ENCODE measurements at regions not wholly inside any gene's neighbourhood (a gene's known extent, or its start where the extent isn't known, plus 50 kb on each side); places are given as distances from the start of the nearest gene placed in this dataset.
A peak's percentile ranks its signal among the peaks of the same experiment; 100 is the strongest.
"Not testable (repeated sequence)": the region's sequence is repeated elsewhere in the genome, so short reads cannot be mapped to it uniquely, and the experiment has no call there.

DNA sequence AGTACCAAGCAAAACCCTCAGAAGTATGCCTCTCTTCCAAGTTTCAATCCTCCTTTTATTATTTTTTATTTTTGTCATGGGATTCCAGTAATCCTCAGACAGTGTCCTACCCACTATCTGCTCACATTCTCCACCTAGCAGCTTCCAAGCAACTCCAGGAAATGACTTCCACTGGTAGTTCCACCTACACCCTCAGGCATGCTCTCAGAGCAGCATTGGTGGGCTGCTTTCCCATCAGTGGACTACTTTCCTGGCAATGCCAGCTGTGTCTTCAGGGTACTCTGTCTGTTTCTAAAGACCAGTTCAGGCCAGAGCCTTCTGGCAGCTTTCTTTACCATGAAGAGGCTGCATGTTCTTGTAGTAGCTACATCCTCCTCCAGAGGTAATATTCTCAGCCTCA lies 244.0 kb downstream of the HGF start:
- DNase-seq, result no peak

DNA sequence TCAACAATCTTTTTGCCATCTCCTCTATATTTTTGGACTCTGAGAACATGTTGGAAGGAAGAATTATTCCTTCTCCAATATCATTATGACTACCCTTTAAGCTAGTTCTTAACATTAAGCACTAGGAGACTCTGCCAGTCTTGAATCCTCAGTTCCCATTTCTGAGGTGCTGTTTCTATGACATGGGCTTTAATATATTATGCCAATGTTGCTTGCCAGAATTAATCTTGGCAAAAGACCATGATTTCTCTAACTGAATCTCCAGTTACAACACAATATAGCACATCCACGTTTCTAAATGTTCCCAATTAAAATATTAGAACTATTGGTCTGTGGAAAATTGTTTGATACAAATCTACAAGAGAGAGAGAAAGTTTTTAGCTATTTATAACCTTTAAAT lies 250.0 kb downstream of the HGF start:
- no peak for DNase-seq

DNA sequence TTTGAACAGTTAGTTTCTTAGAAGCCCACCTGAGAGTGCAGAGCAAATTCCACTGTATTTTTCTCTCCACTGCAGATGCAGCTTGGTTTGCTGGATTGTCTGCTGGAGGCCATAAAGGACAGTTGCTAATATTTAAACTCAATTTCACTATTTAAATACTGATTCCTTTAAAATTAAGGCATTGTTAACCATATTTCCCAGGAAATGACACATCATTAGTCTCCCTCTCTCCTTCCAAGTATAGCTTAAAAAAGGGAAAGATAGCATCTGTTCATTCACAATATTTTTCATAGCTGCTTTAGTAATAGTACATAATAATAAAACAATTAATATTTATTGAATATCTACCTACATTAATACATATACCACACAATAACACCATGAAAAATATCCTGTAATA lies 252.9 kb downstream of the HGF start:
- DNase-seq, result no peak

DNA sequence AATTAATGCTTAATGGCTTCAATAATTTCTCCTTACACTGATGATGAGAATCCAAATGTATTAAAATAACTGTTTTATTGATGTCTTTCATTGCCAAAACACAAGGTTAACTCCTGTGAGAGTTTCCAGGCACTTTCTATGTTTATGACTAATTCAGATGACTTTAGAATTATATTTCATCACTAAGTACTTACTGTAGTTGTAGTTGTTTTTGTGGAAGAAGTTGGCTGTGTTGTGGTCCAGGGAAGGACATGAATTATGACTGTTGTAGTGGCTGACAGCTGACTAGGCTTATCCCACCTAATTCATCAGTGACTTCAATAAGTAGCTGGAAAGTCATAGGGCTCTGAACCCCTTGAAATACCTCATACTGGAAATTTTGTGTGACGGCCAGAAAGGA lies 254.8 kb downstream of the HGF start:
- DNase-seq, result no peak

DNA sequence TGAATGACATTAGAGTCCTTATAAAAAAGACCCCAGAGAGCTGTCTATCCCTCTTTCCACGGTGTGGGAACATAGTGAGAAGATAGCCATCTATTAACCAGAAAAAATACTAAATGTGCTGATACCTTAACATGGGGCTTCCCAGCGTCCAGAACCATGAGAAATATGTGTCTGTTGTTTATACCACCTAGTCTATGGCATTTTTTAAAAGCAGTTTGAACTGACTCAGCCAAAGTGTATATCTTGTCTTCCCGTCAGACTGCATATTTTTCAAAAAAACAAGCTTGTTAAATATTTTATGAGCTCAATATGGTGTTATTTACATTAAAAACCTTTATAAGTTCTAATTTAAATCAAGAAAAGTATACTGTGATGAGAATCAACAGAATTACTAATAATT lies 255.3 kb downstream of the HGF start:
- no peak for DNase-seq

DNA sequence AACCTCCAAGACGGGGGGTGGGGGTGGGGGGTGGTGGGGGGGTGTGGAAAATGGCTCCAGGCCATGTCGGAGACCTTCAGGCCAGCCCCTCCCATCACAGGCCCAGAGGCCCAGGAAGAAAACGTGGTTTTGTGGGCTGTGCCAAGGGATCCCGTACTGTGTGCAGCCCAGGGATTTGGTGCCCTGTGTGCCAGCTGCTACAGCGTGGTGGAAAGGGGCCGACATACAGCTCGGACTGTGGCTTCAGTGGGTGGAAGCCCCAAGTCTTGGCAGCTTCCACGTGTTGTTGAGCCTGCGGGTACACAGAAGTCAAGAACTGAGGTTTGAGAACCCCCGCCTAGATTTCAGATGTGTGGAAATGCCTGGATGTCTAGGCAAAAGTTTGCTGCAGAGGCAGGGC lies 259.7 kb downstream of the HGF start:
- no peak for DNase-seq

DNA sequence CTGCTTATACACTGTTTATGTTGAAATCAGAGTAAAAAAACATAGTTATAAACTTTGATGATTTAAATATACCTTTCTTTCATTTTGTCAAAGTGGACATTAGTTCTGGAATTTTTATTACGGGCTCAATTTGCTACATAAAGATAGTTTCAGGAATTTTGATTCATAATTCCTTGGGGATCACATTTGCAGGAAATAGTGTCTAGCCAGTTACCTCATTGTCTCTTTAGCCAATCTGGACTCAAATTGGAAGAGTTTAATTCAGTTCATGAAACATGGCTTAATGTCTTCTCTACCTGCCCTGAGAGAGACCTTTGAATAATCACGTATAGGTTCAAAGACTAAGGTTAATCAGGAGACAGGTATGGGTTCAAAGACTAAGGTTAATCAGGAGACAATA lies 262.6 kb downstream of the HGF start:
- DNase-seq, result no peak

DNA sequence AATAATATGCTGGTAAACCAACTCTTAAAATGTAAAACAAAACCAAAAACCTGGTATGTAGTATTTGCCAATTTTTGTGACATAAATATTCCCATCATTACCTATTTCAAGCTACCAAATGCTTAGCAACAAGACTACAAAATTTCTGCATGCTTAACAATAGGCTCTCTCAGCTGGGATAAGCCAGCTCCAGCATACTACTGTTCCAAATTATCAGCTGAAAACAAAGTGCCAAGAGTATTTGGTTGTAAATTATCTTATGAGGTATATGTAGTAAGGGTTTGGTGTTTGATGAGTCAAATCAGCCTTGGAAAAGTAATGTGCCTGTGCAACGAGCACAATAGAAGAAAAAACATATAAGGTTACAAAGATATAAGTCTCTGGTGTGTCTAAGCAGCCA lies 263.2 kb downstream of the HGF start:
- no peak for DNase-seq

DNA sequence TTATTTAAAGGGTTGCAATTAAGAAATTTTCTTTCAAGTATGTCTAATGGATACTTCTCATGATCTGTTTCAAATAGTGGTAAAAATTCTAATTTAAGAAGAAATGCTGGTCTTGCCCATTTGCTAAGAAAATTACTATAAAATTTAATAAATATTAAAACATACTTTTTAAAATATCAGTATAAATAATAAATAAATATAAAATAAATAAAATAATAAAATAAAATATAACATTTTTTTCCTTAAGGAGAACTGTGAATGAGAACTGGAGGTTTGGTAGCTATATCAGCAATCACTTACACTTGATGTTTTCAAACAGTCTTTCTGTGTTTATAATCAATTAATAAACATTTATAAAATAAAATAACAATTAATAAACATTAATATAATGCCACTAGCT lies 266.1 kb downstream of the HGF start:
- no peak for DNase-seq

DNA sequence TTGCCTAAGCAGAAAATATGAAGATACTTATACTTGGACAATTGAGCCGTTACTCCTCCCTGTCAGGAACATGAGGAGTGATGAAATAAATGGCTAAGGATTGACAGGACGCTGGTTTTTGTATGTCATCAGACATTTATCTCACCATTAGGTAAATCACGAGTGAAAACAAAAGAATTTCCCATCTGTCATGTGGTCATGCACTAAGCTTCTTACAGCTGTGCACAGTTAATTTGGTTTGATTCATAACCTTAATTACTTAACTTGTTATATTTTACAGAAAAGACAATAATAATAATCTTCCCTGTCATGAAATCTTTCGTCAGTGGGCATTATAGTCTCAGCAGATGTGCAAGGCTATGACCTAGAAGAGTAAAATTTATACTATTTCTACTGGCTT lies 266.5 kb downstream of the HGF start:
- DNase-seq, result no peak

DNA sequence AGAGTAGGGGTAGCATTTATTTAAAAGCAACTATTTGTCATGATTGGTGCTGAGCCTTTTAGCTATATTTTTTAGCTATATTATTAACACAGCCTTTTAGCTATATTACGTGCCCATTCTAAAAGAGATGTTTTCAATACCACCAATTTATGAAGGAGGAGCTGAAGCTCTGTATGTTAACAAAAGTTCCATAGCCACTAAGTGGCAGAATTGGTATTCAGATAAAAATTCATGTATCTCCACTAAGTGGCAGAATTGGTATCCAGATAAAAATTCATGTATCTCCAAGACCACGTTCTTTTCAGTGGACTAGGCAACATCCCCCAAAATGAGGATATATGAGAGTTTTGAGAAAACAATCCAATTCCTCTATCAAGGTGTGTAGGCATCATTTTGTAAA lies 268.6 kb downstream of the HGF start:
- peak; percentile 25 for DNase-seq

DNA sequence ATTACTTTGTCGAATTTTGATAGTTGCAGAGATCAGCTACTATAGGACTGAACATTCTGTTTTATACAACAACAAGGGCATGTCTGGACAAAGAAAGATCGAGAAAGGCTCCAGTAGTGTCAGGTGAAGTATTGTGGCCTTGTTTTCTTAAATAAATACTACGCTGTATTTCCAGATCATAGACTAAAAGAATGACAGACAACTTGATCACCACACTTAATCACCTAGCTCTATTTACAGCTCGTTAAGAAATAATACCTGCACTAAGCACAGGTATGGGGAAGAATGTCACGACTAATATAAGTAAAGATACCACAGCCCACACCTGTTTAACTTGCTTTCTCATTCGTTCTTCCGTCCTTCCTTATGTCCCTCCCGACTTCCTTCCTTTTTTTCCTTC lies 269.2 kb downstream of the HGF start:
- no peak for DNase-seq

DNA sequence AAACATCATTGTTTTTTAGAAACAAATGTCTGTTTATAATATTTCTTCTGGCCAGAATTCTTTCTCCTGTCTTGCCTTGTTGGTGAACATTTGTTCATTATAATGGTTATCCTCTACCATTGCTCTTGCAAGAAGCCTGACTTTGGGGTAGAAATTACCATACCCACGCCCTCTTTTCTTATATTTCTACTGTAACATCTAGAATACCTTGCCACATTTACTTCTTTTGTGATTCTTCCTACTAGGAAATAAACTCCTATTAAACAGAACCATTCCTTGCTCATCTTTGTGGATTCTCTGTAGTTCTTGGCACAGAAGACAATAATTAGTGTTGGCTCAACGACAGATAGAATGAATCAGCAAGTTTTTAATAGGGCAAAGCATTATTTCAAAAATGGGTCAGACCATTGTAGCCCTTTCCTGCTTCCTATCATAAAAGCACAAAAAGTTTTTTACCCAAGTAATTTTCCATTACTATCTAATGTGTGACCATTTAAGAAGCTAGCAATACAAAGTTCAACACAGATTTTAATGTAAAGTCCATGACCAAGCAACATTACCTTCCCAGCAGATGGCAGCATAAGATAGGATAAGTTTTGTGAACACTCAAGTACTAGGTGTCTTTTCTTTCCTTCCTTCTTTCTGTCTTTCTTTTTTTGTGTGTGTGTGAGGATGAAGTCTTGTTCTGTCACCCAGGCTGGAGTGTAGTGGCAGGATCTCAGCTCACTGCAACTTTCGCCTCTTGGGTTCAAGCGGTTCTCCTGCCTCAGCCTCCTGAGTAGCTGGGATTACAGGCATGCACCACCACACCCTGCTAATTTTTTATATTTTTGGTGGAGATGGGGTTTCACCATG lies 270.4 kb downstream of the HGF start:
- DNase-seq, result peak; percentile 78

DNA sequence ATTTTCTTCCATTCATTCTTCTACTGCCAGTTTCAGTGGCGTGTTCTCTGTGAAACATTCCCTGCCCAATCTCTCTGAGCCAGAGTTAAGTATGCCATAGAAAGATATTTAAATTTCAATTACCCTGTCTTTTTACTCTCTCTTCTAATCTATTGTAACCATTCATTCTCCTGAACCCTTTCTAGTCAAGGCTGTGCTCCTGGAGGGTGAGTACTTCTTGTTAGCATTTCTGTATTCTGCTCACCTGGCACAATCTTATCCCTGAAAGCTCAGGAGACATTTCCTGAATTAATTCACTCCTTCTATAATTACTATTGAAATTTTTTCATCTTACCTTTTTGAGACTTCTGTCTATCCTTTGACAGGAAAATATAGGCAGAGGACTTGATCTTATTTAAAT lies 271.7 kb downstream of the HGF start:
- DNase-seq, result no peak

DNA sequence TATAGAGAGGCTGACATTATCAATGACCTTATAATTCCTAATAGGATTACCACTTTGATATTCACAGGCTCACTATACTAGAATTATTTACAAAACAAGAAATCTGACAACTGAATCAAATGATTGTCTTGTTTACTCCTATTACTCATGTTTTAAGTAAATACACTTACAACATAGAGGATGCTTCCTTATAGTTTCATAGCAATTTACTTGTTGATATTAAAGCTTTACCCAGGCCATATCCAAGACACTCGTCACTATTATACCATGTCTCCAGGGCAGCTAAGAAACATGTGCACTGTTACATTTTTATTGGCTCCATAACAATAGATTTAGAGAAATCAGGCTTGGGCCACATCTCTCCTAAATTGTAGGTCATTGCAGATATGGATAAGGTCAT lies 276.9 kb downstream of the HGF start:
- DNase-seq, result no peak

DNA sequence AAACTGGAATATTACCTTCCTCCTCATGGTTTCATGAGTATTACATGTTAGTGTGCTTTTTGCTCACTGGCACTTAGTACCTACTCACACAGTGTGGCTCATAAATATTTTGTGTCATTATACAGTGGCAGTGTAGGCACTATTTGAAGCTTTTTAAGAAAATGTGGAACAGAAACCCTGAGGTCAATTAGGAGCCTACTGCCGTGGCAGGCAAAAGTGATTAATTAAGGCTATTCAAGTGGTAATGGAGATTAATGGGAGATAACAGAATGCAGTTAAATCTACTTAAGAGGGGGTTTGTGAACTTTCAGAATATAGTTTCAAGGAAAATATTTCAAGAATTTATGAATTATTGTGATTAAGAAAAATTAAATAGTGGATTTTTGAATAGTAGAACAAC lies 277.6 kb downstream of the HGF start:
- no peak for DNase-seq

DNA sequence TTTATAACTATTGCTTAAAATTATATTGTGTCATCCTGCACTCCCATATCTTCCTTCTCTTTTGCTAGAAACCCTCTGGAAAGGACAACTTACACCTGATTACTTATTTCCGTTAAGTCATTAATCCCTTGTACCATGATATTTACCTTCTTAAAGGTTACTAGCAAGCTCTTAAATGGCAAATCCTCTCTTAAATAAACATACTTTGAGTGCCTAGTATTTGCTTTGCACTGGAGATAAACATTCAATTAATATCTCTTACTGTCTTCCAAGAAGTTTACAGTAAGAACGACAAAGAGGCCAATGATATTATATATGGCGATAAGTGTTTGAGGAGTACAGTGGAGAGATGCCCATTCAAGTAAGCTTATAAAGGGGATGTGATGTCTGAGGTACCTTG lies 278.3 kb downstream of the HGF start:
- DNase-seq, result no peak

DNA sequence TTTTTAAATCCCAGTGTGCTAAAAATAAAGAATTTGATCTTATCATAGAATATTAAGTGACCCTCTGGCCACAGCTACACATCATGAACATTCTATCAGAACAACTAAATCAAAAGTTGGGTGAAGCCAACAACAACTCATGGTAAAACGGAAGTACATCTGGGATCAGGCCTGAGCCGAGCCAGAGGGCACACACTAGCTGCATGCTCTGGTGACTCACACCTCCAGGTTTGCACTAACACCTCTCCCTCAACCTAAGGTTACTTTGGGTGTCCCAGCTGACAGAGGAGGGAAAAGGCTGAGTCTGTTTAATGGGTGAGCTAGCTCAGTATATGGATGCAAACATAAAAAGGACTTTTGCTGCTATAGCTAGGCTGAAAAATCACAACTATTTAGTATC lies 281.6 kb downstream of the HGF start:
- no peak for DNase-seq

DNA sequence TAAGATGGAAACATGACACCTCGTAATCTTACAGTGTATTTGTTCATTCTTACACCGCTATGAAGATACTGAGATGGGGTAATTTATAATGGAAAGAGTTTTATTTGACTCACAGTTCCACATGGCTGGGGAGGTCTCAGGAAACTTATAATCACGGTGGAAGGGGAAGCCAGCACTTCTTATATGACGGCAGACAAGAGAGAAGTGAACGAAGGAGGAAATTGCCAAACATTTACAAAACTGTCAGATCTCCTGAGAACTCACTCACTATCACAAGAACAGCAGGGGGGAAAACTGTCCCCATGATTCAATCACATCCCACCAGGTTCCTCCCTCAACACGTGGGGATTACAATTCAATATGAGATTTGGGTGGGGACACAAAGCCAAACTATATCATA lies 282.3 kb downstream of the HGF start:
- DNase-seq, result no peak

DNA sequence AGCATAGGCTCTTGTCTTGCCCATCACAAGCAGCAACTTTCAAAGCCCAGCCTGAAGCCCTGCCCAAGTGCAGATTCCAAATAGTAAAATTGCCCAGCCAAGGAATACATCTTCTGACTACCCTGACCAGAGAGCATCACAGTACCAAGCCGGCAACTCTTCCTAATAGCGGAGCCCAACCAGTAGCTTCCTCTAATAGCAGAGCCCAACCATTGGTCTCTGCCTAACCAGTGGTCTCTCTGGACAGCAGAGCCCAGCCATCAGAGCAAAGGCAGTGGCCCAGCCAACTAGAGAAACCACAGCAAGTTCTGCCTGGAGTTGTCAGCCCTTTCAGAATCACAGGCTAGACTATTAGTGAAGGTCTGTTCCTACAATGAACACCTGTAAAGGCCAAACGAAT lies 285.6 kb downstream of the HGF start:
- no peak for DNase-seq

DNA sequence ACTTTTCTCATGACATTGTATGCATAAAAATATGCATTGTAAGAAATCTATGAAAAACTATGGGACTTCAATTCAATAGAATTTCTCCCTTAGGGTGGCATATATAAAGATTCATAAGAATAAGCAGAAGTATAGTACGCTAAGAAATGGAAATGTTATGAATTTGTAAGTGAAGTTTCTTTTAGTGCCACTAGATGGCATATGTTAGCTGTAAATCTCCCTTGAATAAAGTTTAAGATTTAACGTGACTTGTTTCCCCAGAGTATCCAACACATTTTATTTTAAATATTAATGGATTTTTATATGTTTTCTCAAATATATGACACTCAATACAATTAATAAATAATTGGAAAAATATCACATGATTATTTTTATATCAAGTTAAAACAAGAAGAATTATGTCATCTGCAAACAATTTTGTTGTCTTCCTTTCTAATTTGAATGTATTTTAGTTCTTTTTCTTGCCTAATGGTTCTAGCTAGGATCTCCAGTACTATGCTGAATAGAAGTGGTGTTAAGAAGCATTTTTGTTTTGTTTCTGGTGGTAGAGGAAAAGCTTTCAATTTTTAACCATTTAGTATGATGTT lies 287.2 kb downstream of the HGF start:
- no peak for DNase-seq

DNA sequence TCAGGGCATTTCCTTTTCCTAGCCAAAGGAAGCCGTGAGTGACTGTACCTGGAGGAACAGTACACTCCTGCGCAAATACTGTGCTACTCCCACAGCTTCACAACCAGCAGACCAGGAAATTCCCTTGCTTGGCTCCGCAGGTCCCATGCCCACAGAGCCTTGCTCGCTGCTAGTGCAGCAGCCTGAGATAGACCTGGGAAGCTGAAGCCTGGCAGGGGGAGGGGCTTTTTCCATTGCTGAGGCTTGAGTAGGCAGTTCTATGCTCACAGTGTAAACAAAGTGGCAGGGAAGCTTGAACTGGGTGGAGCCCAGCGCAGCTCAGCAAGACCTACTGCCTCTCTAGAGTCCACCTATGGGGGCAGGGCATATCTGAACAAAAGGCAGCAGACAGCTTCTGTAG lies 291.2 kb downstream of the HGF start:
- DNase-seq, result peak; percentile 43

DNA sequence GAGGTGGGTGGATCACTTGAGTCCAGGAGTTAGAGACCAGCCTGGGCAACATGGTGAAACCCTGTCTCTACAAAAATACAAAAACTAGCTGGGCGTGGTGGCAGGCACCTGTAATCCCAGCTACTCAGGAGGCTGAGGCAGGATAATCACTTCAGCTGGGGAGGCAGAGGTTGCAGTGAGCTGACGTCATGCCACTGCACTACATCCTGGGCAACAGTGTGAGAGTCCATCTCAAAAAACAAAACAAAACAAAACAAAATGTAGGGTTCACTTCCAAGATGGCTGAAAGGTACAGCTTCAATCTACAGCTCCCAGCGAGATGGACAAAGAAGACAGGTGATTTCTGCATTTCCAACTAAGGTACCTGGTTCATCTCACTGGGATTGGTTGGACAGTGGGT lies 291.6 kb downstream of the HGF start:
- DNase-seq, result not testable (repeated sequence)

DNA sequence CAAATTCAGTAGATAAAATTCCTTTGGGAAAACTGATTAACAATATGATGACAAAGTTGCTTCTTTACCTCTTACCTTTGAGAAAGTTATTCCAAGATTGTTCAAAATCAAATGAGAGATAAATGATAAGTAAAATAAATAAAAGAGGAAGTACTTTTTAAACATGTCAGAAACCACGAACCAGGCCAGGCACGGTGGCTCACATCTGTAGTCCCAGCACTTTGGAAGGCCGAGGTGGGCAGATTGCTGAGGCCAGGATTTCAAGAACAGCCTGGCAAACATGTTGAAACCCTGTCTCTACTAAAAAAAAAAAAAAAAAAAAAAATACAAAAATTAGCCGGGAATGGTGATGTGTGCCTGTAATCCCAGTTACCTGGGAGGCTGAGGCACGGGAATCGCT lies 296.6 kb downstream of the HGF start:
- no peak for DNase-seq

DNA sequence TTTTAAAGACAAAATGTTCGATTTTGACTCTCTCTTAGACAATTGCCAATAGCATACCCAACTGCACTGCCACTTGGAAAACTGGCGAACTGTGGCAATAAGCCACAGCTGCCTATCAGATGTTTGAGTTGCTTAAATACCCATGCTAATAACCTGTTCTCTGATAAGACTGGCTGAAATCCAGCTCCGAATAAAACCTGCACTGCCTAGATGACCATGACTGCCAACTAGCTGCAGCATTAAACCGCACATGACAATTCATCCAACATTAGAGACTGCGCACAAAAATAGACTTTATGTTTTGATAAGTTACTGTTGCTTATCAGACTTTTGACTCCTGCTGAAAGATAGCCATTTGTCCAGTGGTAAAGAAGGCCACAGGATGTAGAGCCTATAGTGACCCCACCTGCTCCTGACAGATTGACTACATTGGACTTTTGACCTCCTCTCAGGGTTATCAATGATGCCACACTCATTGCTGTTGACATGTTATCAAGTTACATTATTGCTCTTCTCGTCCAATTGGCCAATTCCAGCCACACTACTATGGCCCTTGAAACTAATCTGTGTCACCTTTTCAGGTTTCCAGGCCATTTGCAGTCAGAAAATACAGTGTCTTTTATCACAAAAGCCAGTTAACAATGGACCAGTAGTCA lies 299.0 kb downstream of the HGF start:
- DNase-seq, result no peak
